Ectodermal cell (in vitro differentiated cells): ENCODE measurements at regions not wholly inside any gene's neighbourhood (a gene's known extent, or its start where the extent isn't known, plus 50 kb on each side); places are given as distances from the start of the nearest gene placed in this dataset.
"Not testable (repeated sequence)": the region's sequence is repeated elsewhere in the genome, so short reads cannot be mapped to it uniquely, and the experiment has no call there.

Source experiments
- H3K27ac ChIP-seq: 2 replicates; pipeline ENCODE4 v1.7.0; 2013; ENCODE audit warnings: mild to moderate bottlenecking, low read depth, low read length; ENCODE audit not compliant: insufficient read depth, poor library complexity, severe bottlenecking
- H3K27me3 ChIP-seq: 2 replicates; pipeline ENCODE4 v1.7.0; 2013; ENCODE audit warnings: mild to moderate bottlenecking, low read length; ENCODE audit not compliant: insufficient read depth, control insufficient read depth, poor library complexity, severe bottlenecking
- H3K36me3 ChIP-seq: one replicate; pipeline ENCODE4 v1.7.0; 2013; ENCODE audit warnings: low read length; ENCODE audit not compliant: control insufficient read depth, insufficient read depth
- H3K4me1 ChIP-seq: one replicate; pipeline ENCODE4 v1.7.0; 2013; ENCODE audit warnings: low read length; ENCODE audit not compliant: control insufficient read depth, insufficient read depth
- H3K4me3 ChIP-seq: 2 replicates; pipeline ENCODE4 v1.7.0; 2013; ENCODE audit warnings: low read depth, low read length, control low read depth; ENCODE audit not compliant: insufficient read depth
- H3K9me3 ChIP-seq: 2 replicates; pipeline ENCODE4 v1.7.0; 2013; ENCODE audit warnings: mild to moderate bottlenecking, low read length, moderate library complexity; ENCODE audit not compliant: control insufficient read depth
- WGBS, 2 experiments: methylation state at CpG; one replicate each; pipeline ENCODE4 v1.1.7; 2013; ENCODE audit warnings: missing lambda C conversion rate in 2 of 2; 5-methylcytosine and 5-hydroxymethylcytosine counted together

DNA sequence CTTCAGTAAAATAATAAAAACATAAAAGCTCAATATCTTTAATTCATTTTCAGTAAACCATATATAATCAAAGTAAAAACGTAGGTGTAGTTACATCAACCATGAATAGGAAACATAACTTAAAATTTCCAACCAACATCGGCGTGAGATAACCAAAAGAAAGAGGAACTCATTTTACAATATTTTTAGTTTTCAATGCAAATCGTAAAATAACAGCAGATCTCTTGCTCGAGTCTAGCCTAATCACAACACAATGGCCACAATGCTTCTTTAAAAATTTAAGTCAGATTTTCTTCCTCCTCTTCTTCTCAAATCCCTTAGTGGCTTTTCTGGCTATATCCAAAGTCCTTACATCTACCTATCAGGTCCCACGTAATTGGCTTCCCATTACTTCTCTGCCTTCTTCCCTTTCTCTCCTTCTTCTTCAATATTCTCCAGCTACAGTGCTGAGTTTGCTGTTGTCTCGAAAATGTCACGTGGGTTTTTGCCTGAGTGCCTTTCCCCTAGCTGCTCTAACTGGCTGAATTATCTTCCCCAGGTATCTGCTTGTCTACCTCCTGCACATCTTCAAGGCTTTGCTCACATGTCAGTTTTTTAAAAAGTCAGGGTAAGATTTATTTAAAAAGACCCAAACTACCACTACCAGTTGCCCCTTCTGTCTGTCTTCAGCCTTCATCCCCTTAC is 90.9 kb upstream of the BANK1 start:
- 93% methylated on average over 8 of the region's 8 CpGs for WGBS, 2 experiments
- no peak overlapping the region for H3K4me3 ChIP-seq
- H3K4me1 ChIP-seq = peaks cover 14% of the 10 kb centered on the region
- no peaks in the 10 kb centered on the region for H3K36me3 ChIP-seq
- H3K27ac ChIP-seq = no peak overlapping the region
- no peaks in the 10 kb centered on the region for H3K27me3 ChIP-seq
- no peaks in the 10 kb centered on the region for H3K9me3 ChIP-seq

DNA sequence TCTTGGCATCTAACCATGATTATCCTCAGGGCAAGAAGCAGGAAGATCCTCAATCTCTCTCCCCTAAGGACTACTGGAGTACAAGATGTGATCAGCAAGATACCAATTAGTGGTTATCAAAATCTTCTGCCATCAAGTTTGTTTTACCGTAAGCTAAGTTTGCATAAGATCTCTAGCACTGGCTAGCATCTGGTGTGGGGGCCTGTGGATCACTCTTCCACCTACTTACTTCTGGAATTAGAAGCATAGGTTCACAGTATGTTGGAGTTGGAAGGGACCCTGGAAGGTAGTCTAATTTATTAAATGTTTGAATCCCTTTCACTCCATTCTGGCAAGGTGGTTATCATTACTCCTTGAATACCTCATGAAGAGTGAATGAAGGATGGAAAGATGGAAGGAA is 93.3 kb upstream of the BANK1 start:
- 100% methylated on average over 1 of the region's 1 CpG for WGBS, 2 experiments

DNA sequence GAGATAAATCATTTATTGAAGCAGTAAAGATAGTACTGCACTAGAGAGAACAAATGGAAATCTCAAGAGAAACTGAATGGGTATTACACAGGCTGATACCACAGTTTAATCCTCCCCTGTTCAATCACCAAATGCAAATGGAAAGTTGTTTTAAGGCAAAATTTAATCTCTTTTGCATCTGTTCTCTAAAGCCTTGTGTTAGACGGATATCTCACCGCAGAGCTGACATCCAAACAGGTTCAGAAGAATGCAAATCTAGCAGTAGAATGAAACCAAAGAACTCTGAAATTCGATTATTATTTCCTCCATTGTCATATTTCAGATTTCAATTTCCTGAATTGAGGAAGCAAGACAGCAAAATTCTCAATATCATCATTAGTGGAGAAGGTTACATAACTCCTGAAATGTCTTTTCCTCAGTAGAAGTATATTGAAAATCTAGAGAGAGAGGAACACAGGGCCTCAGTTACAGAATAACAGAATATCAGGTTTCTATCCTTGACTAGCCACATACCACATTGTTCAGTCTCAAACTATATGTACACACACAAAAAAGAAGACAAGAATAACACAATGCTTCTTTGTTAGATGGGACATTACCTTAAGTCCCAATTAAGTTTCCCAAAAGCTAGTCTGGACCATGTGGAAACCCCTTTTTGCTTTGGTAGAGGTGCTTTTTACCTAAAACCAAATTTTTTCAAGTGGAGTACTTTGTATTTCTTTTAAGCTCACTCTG is 94.1 kb upstream of the BANK1 start:
- H3K27me3 ChIP-seq = no peaks in the 10 kb centered on the region
- WGBS, 2 experiments = 93 to 98% methylated on average over 2 to 3 of the region's 3 CpGs
- no peaks in the 10 kb centered on the region for H3K36me3 ChIP-seq
- peaks cover 4% of the 10 kb centered on the region for H3K4me1 ChIP-seq
- H3K27ac ChIP-seq = no peak overlapping the region
- no peaks in the 10 kb centered on the region for H3K9me3 ChIP-seq
- no peak overlapping the region for H3K4me3 ChIP-seq

More for the DNA sequence above, 93.3 kb upstream of the BANK1 start:
- H3K27me3 ChIP-seq = no peaks in the 10 kb centered on the region
- no peaks in the 10 kb centered on the region for H3K9me3 ChIP-seq
- H3K4me1 ChIP-seq = peaks cover 10% of the 10 kb centered on the region
- H3K27ac ChIP-seq = no peak overlapping the region
- no peaks in the 10 kb centered on the region for H3K36me3 ChIP-seq
- H3K4me3 ChIP-seq = no peak overlapping the region

DNA sequence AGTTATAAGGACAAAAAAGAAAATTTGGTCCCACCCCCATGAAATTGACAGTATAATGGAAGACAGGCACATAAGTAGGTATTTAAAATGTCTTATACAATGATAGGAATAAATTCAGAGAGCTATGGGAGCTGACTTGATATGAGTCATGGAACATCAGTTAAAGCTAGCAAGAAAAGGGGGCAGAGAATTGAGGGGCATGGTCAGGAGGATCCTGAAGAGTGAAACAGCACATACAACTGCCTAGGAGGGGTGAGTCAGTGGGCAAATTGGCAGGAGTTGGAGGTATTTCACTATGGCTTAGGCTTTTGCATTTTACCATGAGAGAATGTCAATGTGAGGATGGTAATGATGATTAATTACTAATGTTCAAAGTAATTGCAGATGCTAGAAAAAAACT is 95.4 kb upstream of the BANK1 start:
- no peak overlapping the region for H3K27ac ChIP-seq
- no peak overlapping the region for H3K4me3 ChIP-seq
- H3K4me1 ChIP-seq = no peaks in the 10 kb centered on the region
- H3K36me3 ChIP-seq = no peaks in the 10 kb centered on the region
- no peaks in the 10 kb centered on the region for H3K9me3 ChIP-seq
- no peaks in the 10 kb centered on the region for H3K27me3 ChIP-seq

DNA sequence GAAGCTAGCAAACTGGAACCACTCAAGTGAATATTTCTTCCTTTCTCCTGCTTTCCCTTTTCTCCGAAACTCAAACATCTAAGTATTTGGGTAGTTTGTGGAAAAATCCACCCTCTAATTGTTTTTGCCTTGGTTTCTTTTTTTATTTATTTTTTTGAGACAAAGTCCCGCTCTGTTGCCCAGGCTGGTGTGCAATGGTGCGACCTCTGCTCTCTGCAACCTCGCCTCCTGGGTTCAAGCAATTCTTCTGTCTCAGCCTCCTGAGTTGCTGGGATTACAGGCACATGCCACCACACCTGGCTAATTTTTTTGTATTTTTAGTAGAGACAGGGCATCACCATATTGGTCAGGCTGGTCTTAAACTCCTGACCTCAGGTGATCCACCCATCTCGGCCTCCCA is 96.1 kb upstream of the BANK1 start:
- 89 to 92% methylated on average over 4 to 5 of the region's 5 CpGs for WGBS, 2 experiments
- not testable (repeated sequence) for H3K27me3 ChIP-seq, H3K9me3 ChIP-seq, H3K36me3 ChIP-seq, H3K27ac ChIP-seq, H3K4me1 ChIP-seq, H3K4me3 ChIP-seq

DNA sequence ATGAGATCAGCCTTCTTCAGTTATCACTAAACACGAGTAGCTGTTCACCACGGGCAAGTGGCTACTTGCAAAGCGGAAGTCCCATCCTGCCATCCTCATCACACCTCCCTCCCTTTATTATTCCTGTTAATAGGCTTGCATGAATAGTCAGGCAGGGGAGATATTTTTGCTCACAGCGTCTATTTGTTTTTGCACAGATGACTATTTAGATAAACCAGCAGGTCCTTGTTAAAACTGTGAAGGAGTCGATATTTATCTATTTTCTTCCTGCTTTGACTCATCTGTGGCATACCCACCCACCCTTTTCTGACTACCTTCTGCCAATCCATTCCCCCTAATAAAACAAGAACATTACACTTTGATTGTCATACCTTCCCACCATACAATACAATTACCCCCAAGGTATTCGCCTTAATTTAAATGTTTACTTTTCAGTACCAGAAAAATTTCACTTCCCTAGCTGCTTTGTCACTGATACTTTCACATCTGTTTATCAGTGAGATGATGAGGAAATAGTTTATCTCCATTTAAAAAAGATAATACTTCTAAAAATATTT is 96.6 kb upstream of the BANK1 start:
- H3K4me1 ChIP-seq = no peaks in the 10 kb centered on the region
- 73 to 77% methylated on average over 6 of the region's 6 CpGs for WGBS, 2 experiments
- H3K4me3 ChIP-seq = no peak overlapping the region
- no peaks in the 10 kb centered on the region for H3K36me3 ChIP-seq
- H3K27ac ChIP-seq = no peak overlapping the region
- H3K9me3 ChIP-seq = no peaks in the 10 kb centered on the region
- H3K27me3 ChIP-seq = no peaks in the 10 kb centered on the region

DNA sequence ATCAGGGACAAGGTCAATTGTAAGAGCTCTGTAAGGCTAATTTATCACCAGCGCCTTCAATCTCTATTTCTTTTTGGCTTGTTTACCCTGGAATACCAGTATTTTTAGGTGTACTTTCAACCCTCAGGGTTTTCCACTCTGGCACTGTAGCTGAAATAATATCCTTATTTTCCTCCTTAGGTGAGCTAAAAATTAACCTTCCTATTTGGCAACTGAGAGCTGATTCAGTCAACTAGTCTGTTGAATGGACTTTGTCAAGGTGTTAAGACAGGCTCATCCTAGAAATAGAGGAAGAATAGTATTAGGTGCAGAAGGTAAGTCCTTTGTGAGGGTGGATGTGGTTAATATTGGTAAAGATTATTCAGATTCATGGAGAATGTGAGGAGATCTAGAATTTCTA is 101.3 kb upstream of the BANK1 start:
- Histone ChIP-seq H3K9me3 (no peaks in the 10 kb centered on the region), H3K27ac (no peak overlapping the region), H3K27me3 (no peaks in the 10 kb centered on the region), H3K36me3 (no peaks in the 10 kb centered on the region), H3K4me3 (no peak overlapping the region), H3K4me1 (no peaks in the 10 kb centered on the region)
- 93 to 100% methylated on average over 1 of the region's 1 CpG for WGBS, 2 experiments

DNA sequence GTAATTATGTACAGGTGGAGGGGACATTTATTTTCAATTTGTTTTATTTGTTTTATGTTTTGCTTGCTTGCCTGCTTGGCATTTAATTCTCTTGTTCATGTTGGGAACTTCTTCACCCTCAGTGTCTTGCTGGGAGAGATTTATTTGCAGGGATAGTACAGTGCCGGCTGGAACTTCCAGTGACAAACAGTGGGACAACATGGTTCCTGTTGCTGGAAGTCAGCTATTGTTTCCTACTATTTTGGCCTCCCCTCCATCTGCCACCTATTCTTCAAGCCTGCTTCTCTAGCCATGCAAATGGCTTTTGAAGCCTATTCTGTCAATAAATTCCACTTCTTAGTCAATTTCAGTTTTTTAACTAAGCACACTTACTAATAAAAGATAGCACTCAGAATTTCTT is 105.4 kb upstream of the BANK1 start:
- no peak overlapping the region for H3K4me3 ChIP-seq
- H3K4me1 ChIP-seq = no peaks in the 10 kb centered on the region
- H3K9me3 ChIP-seq = no peaks in the 10 kb centered on the region
- no peak overlapping the region for H3K27ac ChIP-seq
- H3K36me3 ChIP-seq = no peaks in the 10 kb centered on the region
- 46 to 60% methylated on average over 1 of the region's 1 CpG for WGBS, 2 experiments
- H3K27me3 ChIP-seq = no peaks in the 10 kb centered on the region

DNA sequence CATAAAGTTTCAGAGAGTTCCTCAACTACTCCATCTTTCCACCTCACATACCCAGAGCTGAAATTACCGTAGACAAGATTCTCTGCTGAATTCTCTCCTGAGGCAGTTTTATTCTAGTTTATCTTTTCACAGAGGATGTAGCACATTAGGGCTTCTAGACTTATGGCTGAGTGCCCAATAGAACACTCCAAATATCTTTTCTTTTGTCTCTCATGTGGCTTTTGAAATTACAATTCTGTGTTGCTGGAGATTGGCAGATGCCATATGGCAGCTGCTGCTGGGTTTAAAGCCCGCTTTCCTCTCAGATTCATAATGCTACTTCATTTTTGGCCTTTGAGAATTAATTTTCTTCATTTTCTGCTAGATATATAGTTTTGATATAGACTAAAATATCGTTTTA is 107.6 kb upstream of the BANK1 start:
- no peaks in the 10 kb centered on the region for H3K4me1 ChIP-seq
- WGBS, 2 experiments = 88 to 93% methylated on average over 1 to 2 of the region's 3 CpGs
- no peak overlapping the region for H3K4me3 ChIP-seq
- no peaks in the 10 kb centered on the region for H3K9me3 ChIP-seq
- no peak overlapping the region for H3K27ac ChIP-seq
- H3K27me3 ChIP-seq = no peaks in the 10 kb centered on the region
- H3K36me3 ChIP-seq = no peaks in the 10 kb centered on the region

DNA sequence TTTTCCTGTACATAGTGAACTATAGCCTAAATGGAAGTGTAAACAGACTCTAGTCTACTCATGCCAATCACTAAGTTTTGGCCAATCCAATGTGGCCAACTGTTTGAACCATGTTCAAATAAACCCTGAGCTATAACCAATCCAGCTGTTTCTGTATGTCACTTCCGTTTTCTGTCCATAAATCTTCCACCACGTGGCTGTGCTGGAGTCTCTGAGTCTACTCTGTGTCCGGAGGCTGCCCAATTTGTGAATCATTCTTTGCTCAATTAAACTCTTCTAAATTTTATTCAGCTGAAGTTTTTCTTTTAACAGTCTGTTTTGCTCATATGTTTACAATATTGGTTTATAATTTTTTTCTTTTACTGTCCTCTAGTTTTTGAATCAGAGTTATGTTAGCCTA is 112.3 kb upstream of the BANK1 start:
- H3K9me3 ChIP-seq = no peaks in the 10 kb centered on the region
- no peaks in the 10 kb centered on the region for H3K36me3 ChIP-seq
- H3K4me3 ChIP-seq = no peak overlapping the region
- no peak overlapping the region for H3K27ac ChIP-seq
- 90 to 95% methylated on average over 3 of the region's 3 CpGs for WGBS, 2 experiments
- no peaks in the 10 kb centered on the region for H3K4me1 ChIP-seq
- H3K27me3 ChIP-seq = no peaks in the 10 kb centered on the region
